ENCODE measurements at regions not wholly inside any gene's neighbourhood (a gene's known extent, or its start where the extent isn't known, plus 50 kb on each side); places are given as distances from the start of the nearest gene placed in this dataset.

DNA sequence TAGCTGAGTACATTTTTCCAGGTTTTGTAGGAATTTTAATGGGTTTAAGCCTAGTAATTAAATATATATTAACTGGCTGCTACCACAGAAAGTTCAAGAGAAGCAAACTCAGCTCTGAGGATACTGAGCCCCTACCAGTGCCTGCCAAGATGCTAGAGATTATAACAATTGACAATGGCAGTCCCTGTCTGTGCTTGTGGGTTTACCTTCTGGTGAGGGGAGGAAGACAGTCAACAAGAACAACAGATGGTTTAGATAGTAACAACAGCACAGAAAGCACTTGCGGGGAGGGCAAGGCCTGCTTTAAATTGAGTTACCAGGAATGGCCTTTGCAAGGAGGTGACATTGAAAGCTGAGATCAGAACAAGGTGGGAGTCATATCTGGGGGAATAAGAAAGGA is 56.6 kb upstream of the ARHGEF3 start:
- TF ChIP-seq, protein P1, sequence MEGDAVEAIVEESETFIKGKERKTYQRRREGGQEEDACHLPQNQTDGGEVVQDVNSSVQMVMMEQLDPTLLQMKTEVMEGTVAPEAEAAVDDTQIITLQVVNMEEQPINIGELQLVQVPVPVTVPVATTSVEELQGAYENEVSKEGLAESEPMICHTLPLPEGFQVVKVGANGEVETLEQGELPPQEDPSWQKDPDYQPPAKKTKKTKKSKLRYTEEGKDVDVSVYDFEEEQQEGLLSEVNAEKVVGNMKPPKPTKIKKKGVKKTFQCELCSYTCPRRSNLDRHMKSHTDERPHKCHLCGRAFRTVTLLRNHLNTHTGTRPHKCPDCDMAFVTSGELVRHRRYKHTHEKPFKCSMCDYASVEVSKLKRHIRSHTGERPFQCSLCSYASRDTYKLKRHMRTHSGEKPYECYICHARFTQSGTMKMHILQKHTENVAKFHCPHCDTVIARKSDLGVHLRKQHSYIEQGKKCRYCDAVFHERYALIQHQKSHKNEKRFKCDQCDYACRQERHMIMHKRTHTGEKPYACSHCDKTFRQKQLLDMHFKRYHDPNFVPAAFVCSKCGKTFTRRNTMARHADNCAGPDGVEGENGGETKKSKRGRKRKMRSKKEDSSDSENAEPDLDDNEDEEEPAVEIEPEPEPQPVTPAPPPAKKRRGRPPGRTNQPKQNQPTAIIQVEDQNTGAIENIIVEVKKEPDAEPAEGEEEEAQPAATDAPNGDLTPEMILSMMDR (IDR thresholded peaks at IDR 0.05; ENCODE audit: low read length): no peak
- TF ChIP-seq EZH2 (IDR thresholded peaks at IDR 0.05; ENCODE audit: borderline replicate concordance, low read length): no peak
